Stimulated activated CD4-positive, alpha-beta T cell treated with anti-CD3 and anti-CD28 coated beads, Interleukin-2, amount 100 ng/mL, for 24 hours (primary cell): ENCODE measurements at regions not wholly inside any gene's neighbourhood (a gene's known extent, or its start where the extent isn't known, plus 50 kb on each side); places are given as distances from the start of the nearest gene placed in this dataset.

Experiments
- DNase-seq, 2 donors: peaks; one replicate each; pipeline ENCODE4 v3.0.0-alpha.2; 2020

GRCh38 chrX:20596856-20597255 lies 330.1 kb upstream of the RPS6KA3 start:
- no peak for DNase-seq

GRCh38 chrX:20595928-20596575 lies 329.3 kb upstream of the RPS6KA3 start:
- peak; percentile 23 to 59 for DNase-seq

GRCh38 chrX:20594985-20595384 lies 328.3 kb upstream of the RPS6KA3 start:
- DNase-seq: no peak

GRCh38 chrX:20593836-20594235 lies 327.1 kb upstream of the RPS6KA3 start:
- DNase-seq: no peak

GRCh38 chrX:20593402-20593801 lies 326.7 kb upstream of the RPS6KA3 start:
- DNase-seq: no peak

GRCh38 chrX:20591246-20591645 lies 324.5 kb upstream of the RPS6KA3 start:
- DNase-seq: no peak

GRCh38 chrX:20585782-20586181 lies 319.1 kb upstream of the RPS6KA3 start:
- DNase-seq: no peak

GRCh38 chrX:20571611-20572010 lies 304.9 kb upstream of the RPS6KA3 start:
- no peak for DNase-seq

GRCh38 chrX:20567108-20567507 lies 300.4 kb upstream of the RPS6KA3 start:
- peak in 1 of 2 donors; percentile 1 for DNase-seq

GRCh38 chrX:20547611-20548051 lies 280.9 kb upstream of the RPS6KA3 start:
- DNase-seq: no peak

- no peak for DNase-seq
These were observed 278.8 kb upstream of the RPS6KA3 start for GRCh38 chrX:20545538-20545937.

- DNase-seq: no peak
These were observed 275.4 kb upstream of the RPS6KA3 start for GRCh38 chrX:20542072-20542471.

- DNase-seq: no peak
These were observed 272.3 kb upstream of the RPS6KA3 start for GRCh38 chrX:20538974-20539373.

- DNase-seq: no peak
These were observed 265.0 kb upstream of the RPS6KA3 start for GRCh38 chrX:20531667-20532066.

GRCh38 chrX:20530406-20530921 lies 263.8 kb upstream of the RPS6KA3 start:
- peak; percentile 60 to 64 for DNase-seq

- DNase-seq: no peak
These were observed 263.0 kb upstream of the RPS6KA3 start for GRCh38 chrX:20529711-20530110.

GRCh38 chrX:20529301-20529700 lies 262.6 kb upstream of the RPS6KA3 start:
- DNase-seq: no peak

- DNase-seq: no peak
These were observed 260.9 kb upstream of the RPS6KA3 start for GRCh38 chrX:20527558-20528011.

- DNase-seq: no peak
These were observed 260.3 kb upstream of the RPS6KA3 start for GRCh38 chrX:20527041-20527440.

- no peak for DNase-seq
These were observed 257.1 kb upstream of the RPS6KA3 start for GRCh38 chrX:20523626-20524312.

GRCh38 chrX:20522420-20522819 lies 255.7 kb upstream of the RPS6KA3 start:
- no peak for DNase-seq

GRCh38 chrX:20521222-20521621 lies 254.5 kb upstream of the RPS6KA3 start:
- DNase-seq: no peak

- DNase-seq: no peak
These were observed 253.1 kb upstream of the RPS6KA3 start for GRCh38 chrX:20519826-20520225.

- DNase-seq: no peak
These were observed 252.4 kb upstream of the RPS6KA3 start for GRCh38 chrX:20519146-20519545.
